K562 (cell line): ENCODE measurements at regions not wholly inside any gene's neighbourhood (a gene's known extent, or its start where the extent isn't known, plus 50 kb on each side); places are given as distances from the start of the nearest gene placed in this dataset.

Experiments used
- ATAC-seq: fragments of 200-7000 bp; cut with Tn5 transposase; 3 replicates; pipeline ENCODE4 v1.9.1; 2020; ENCODE audit warnings: moderate library complexity
- BruUV-seq: library from RNA; stranded (reverse); fragments of 400-500 nt; replicated peaks from 2 replicates; lab custom pipeline; 2021; lab: Mats Ljungman, UMichigan
- CTCF ChIA-PET: fragments of 300-600 bp; formaldehyde crosslinking; extraction: SDS; loops from one replicate; lab custom pipeline; 2021; ENCODE audit warnings: low intra/inter-chr PET ratio; lab: Yijun Ruan, JAX
- POLR2A ChIA-PET: fragments of 300-600, 350-650 bp; sonication (Branson Sonifier 250); formaldehyde crosslinking; extraction: SDS; loops from one replicate; lab custom pipeline; 2021; ENCODE audit warnings: antibody characterized with exemption, inconsistent platforms; lab: Yijun Ruan, JAX
- DNase-seq, 4 experiments: peaks; one replicate each; pipeline versions ENCODE4 v3.0.0 to v3.0.0-alpha.2; 2011 to 2018; ENCODE audit warnings: low spot score in 3 of 4, mixed read lengths in 3 of 4; ENCODE audit errors: extremely low read depth in 1 of 4
- FAIRE-seq: peaks from 2 replicates; lab custom pipeline; 2011; peaks lifted over from hg19 to GRCh38; lab: Jason Lieb, UNC
- H2AFZ ChIP-seq: 2 replicates; pipeline ENCODE4 v1.6.0; 2011; ENCODE audit warnings: low read depth, low read length, control low read depth, inconsistent platforms
- H3K27ac ChIP-seq: fragments of 200-600 bp; 3 replicates; pipeline ENCODE4 v1.8.0; 2011; ENCODE audit warnings: low read depth, mild to moderate bottlenecking, control low read depth, inconsistent platforms, low read length, moderate library complexity, mixed read lengths; ENCODE audit errors: extremely low read depth
- H3K27me3 ChIP-seq, 2 experiments: fragments of 300-600 bp in 1 of 2; 2 replicates in 1 of 2; 3 replicates in 1 of 2; pipeline versions ENCODE4 v1.6.0 to v1.8.0; 2011; ENCODE audit warnings: inconsistent platforms in 2 of 2, low read length in 2 of 2, mild to moderate bottlenecking in 1 of 2, mixed read lengths in 1 of 2, moderate library complexity in 1 of 2; ENCODE audit not compliant: control insufficient read depth in 2 of 2, insufficient read depth in 2 of 2
- H3K36me3 ChIP-seq: fragments of 300-600 bp; 3 replicates; pipeline ENCODE4 v1.8.0; 2011; ENCODE audit warnings: mild to moderate bottlenecking, low read length, inconsistent platforms; ENCODE audit not compliant: control insufficient read depth, insufficient read depth
- H3K4me1 ChIP-seq, 2 experiments: fragments of 200-600 bp in 1 of 2; replicated peaks in 1 of 2; 2 replicates in 1 of 2; 3 replicates in 1 of 2; pipeline versions ENCODE4 v1.5.1 to v1.8.0; 2011; ENCODE audit warnings: inconsistent platforms in 2 of 2, low read length in 2 of 2, mild to moderate bottlenecking in 1 of 2, mixed read lengths in 1 of 2, moderate library complexity in 1 of 2; ENCODE audit not compliant: control insufficient read depth in 2 of 2, insufficient read depth in 2 of 2
- H3K4me2 ChIP-seq: 2 replicates; pipeline ENCODE4 v1.6.1; 2011; ENCODE audit warnings: low read length, control low read depth, inconsistent platforms, mixed read lengths; ENCODE audit not compliant: insufficient read depth
- H3K4me3 ChIP-seq: fragments of 200-600 bp; sonication (generic), shearing (Covaris generic); 2 replicates; pipeline ENCODE4 v1.5.1; 2016; ENCODE audit warnings: control low read depth, inconsistent platforms
- H3K79me2 ChIP-seq: fragments of 200-600 bp; 3 replicates; pipeline ENCODE4 v1.8.0; 2011; ENCODE audit warnings: low read length, inconsistent platforms; ENCODE audit not compliant: control insufficient read depth, insufficient read depth
- H3K9ac ChIP-seq, 2 experiments: 2 replicates each; pipeline versions ENCODE4 v1.6.0 to v1.6.1; 2011; ENCODE audit warnings: low read depth in 2 of 2, low read length in 2 of 2, control low read depth in 1 of 2, inconsistent platforms in 1 of 2, mild to moderate bottlenecking in 1 of 2, mixed read lengths in 1 of 2; ENCODE audit not compliant: insufficient read depth in 1 of 2
- H3K9me1 ChIP-seq: one replicate; pipeline ENCODE4 v1.6.0; 2011; ENCODE audit warnings: inconsistent platforms, mild to moderate bottlenecking, low read length, moderate library complexity; ENCODE audit not compliant: control insufficient read depth, insufficient read depth
- H3K9me3 ChIP-seq: replicated peaks from 2 replicates; pipeline ENCODE4 v1.5.1; 2011; ENCODE audit warnings: low read depth, low read length, inconsistent platforms; ENCODE audit not compliant: control insufficient read depth, insufficient read depth
- H4K20me1 ChIP-seq: replicated peaks from 2 replicates; pipeline ENCODE4 v1.6.1; 2011; ENCODE audit warnings: low read length, inconsistent platforms, mixed read lengths; ENCODE audit not compliant: control insufficient read depth, insufficient read depth
- BRD4 ChIP-seq: fragments of 200-600 bp; sonication (generic); IDR thresholded peaks from 2 replicates; pipeline ENCODE4 v1.6.1; 2017; ENCODE audit warnings: inconsistent platforms
- CSDE1 ChIP-seq, 2 experiments: fragments of 450-650 bp; IDR thresholded peaks; 2 replicates each; pipeline ENCODE4 v1.6.1; 2016; ENCODE audit warnings: mild to moderate bottlenecking in 1 of 2
- ETS2 ChIP-seq: IDR thresholded peaks from 2 replicates; pipeline ENCODE4 v1.6.1; 2016; ENCODE audit warnings: borderline replicate concordance, missing genetic modification characterization, mild to moderate bottlenecking, moderate library complexity, missing compliant biosample characterization; ENCODE audit not compliant: poor library complexity, severe bottlenecking
- NFATC3 ChIP-seq: fragments of 450-650 bp; IDR thresholded peaks from 2 replicates; pipeline ENCODE4 v1.6.1; 2017; ENCODE audit warnings: mild to moderate bottlenecking
- PHF8 ChIP-seq: fragments of 200-600 bp; sonication (generic); IDR thresholded peaks from 2 replicates; pipeline ENCODE4 v1.6.1; 2012; ENCODE audit warnings: mixed run types, mild to moderate bottlenecking, inconsistent platforms, low read length, moderate library complexity, borderline replicate concordance
- RFX5 ChIP-seq: IDR thresholded peaks from 2 replicates; pipeline ENCODE4 v1.6.1; 2011; ENCODE audit warnings: low read depth, mild to moderate bottlenecking, improper control_type of control experiment, low read length
- RREB1 ChIP-seq: fragments of 250-450 bp; sonication (Bioruptor Pico); IDR thresholded peaks from 2 replicates; pipeline ENCODE4 v1.4.0; 2020
- STAT6 ChIP-seq: sonication (generic); formaldehyde crosslinking; IDR thresholded peaks from 2 replicates; pipeline ENCODE4 v1.8.1; 2023; ENCODE audit warnings: mild to moderate bottlenecking, missing genetic modification reagents
- ZNF280A ChIP-seq: fragments of 450-650 bp; IDR thresholded peaks from 2 replicates; pipeline ENCODE4 v1.6.1; 2018; ENCODE audit warnings: mild to moderate bottlenecking, low read depth; ENCODE audit not compliant: partially characterized antibody
- WGBS: fragments of 100-300 bp; shearing (Covaris generic); methylation state at CpG from one replicate; pipeline ENCODE4 v1.1.6; 2016; ENCODE audit warnings: low coverage, mixed read lengths; ENCODE audit not compliant: insufficient coverage; ENCODE audit errors: missing lambda C conversion rate; 5-methylcytosine and 5-hydroxymethylcytosine counted together
- in situ Hi-C: fragments of 300-500 bp; cut with MboI; formaldehyde crosslinking; loops from 4 replicates; pipeline ENCODE4 v1.15.0; 2018; ENCODE audit warnings: inconsistent platforms, mixed read lengths
- intact Hi-C: fragments of 100-400 bp; cut with micrococcal nuclease; formaldehyde crosslinking; loops from 2 replicates; pipeline ENCODE4 v1.14.2; 2022

- TF ChIP-seq STAT6 (CRISPR knock-in tag) (no peak), NFATC3 (no peak), RFX5 (no peak)
Measured at GRCh38 chr10:121182219-121182618, 331.1 kb downstream of the WDR11 start (continued).

GRCh38 chr10:121183236-121183635, 332.1 kb downstream of the WDR11 start:
- no peak overlapping the region for H3K4me2 ChIP-seq
- no peak overlapping the region for H3K27ac ChIP-seq
- no peak for DNase-seq
- H3K4me1 ChIP-seq: no peaks in the 10 kb centered on the region
- ChIA-PET CTCF (no interaction called here), POLR2A (no interaction called here)
- no peak for ATAC-seq
- no peaks in the 10 kb centered on the region for H4K20me1 ChIP-seq
- no peaks in the 10 kb centered on the region for H3K36me3 ChIP-seq
- no peaks in the 10 kb centered on the region for H3K79me2 ChIP-seq
- H2AFZ ChIP-seq: no peak overlapping the region
- no peak overlapping the region for H3K9ac ChIP-seq
- no peaks in the 10 kb centered on the region for H3K9me3 ChIP-seq
- in situ Hi-C loops: no loop called here
- FAIRE-seq: no peak
- 0% methylated on average over 4 of the region's 4 CpGs for WGBS
- intact Hi-C loops: no loop called here
- no TSS peak for BruUV-seq
- no peaks in the 10 kb centered on the region for H3K9me1 ChIP-seq
- H3K27me3 ChIP-seq: no peaks in the 10 kb centered on the region; a peak in 1 of 5 replicates
- H3K4me3 ChIP-seq: no peak overlapping the region
- no peak for TF ChIP-seq PHF8
- no peak for TF ChIP-seq ETS2 (tag)
- TF ChIP-seq RREB1: no peak
- TF ChIP-seq BRD4: no peak
- TF ChIP-seq CSDE1 (IDR thresholded peaks at IDR 0.05): no peak
- TF ChIP-seq ZNF280A: no peak
